HepG2 (cell line): ENCODE measurements at regions not wholly inside any gene's neighbourhood (a gene's known extent, or its start where the extent isn't known, plus 50 kb on each side); places are given as distances from the start of the nearest gene placed in this dataset.

Experiments used
- ADNP ChIP-seq: sonication (generic); formaldehyde crosslinking; IDR thresholded peaks from 2 replicates; pipeline ENCODE4 v1.4.0; 2020; ENCODE audit warnings: missing genetic modification reagents
- FOXM1 ChIP-seq: sonication (generic); formaldehyde crosslinking; IDR thresholded peaks from 2 replicates; pipeline ENCODE4 v1.5.0; 2020; ENCODE audit warnings: missing genetic modification reagents
- MXD3 ChIP-seq: IDR thresholded peaks from 2 replicates; pipeline ENCODE4 v1.6.1; 2016; ENCODE audit warnings: mild to moderate bottlenecking, missing biosample characterization, missing genetic modification reagents
- NR0B2 ChIP-seq: sonication (generic); formaldehyde crosslinking; IDR thresholded peaks from 2 replicates; pipeline ENCODE4 v1.4.0; 2020; ENCODE audit warnings: mild to moderate bottlenecking, missing genetic modification reagents
- ZNF121 ChIP-seq: sonication (generic); formaldehyde crosslinking; IDR thresholded peaks from 2 replicates; pipeline ENCODE4 v1.5.0; 2020; ENCODE audit warnings: mild to moderate bottlenecking, missing genetic modification reagents
- ZNF576 ChIP-seq: sonication (generic); formaldehyde crosslinking; IDR thresholded peaks from 2 replicates; pipeline ENCODE4 v1.4.0; 2020; ENCODE audit warnings: mild to moderate bottlenecking, missing genetic modification reagents
- ZNF790 ChIP-seq: sonication (generic); formaldehyde crosslinking; IDR thresholded peaks from 2 replicates; pipeline ENCODE4 v1.8.0; 2022; ENCODE audit warnings: missing genetic modification reagents, mild to moderate bottlenecking, borderline replicate concordance
- ZSCAN5A ChIP-seq: sonication (generic); formaldehyde crosslinking; IDR thresholded peaks from 2 replicates; pipeline ENCODE4 v1.8.0; 2022; ENCODE audit warnings: mild to moderate bottlenecking, missing genetic modification reagents, borderline replicate concordance
- TF ChIP-seq, protein P1 (sequence below), 2 experiments: sonication (generic) in 1 of 2; formaldehyde crosslinking in 1 of 2; IDR thresholded peaks; 2 replicates each; pipeline versions ENCODE4 v1.4.0 to v1.6.1; 2018 to 2020; ENCODE audit warnings: missing genetic modification reagents in 2 of 2, borderline replicate concordance in 1 of 2, low read depth in 1 of 2, mild to moderate bottlenecking in 1 of 2, missing biosample characterization in 1 of 2
- TF ChIP-seq, protein P2 (sequence below): sonication (generic); formaldehyde crosslinking; IDR thresholded peaks from 2 replicates; pipeline ENCODE4 v1.8.1; 2023; ENCODE audit warnings: mild to moderate bottlenecking, missing genetic modification reagents

- no peak for TF ChIP-seq MXD3 (CRISPR knock-in tag)
- no peak for TF ChIP-seq ZNF790
- TF ChIP-seq NR0B2 (CRISPR knock-in tag) = no peak
- TF ChIP-seq ZNF121 = no peak
- TF ChIP-seq, protein P1, sequence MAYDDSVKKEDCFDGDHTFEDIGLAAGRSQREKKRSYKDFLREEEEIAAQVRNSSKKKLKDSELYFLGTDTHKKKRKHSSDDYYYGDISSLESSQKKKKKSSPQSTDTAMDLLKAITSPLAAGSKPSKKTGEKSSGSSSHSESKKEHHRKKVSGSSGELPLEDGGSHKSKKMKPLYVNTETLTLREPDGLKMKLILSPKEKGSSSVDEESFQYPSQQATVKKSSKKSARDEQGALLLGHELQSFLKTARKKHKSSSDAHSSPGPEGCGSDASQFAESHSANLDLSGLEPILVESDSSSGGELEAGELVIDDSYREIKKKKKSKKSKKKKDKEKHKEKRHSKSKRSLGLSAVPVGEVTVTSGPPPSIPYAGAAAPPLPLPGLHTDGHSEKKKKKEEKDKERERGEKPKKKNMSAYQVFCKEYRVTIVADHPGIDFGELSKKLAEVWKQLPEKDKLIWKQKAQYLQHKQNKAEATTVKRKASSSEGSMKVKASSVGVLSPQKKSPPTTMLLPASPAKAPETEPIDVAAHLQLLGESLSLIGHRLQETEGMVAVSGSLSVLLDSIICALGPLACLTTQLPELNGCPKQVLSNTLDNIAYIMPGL (CRISPR knock-in tag; IDR thresholded peaks at IDR 0.05; ENCODE audit: borderline replicate concordance in 1 of 2, low read depth in 1 of 2) = no peak
- TF ChIP-seq, protein P2, sequence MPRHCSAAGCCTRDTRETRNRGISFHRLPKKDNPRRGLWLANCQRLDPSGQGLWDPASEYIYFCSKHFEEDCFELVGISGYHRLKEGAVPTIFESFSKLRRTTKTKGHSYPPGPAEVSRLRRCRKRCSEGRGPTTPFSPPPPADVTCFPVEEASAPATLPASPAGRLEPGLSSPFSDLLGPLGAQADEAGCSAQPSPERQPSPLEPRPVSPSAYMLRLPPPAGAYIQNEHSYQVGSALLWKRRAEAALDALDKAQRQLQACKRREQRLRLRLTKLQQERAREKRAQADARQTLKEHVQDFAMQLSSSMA (CRISPR knock-in tag) = no peak
- TF ChIP-seq ADNP (CRISPR knock-in tag) = no peak
- TF ChIP-seq FOXM1 (CRISPR knock-in tag) = no peak
- TF ChIP-seq ZNF576 (CRISPR knock-in tag) = no peak
- no peak for TF ChIP-seq ZSCAN5A (CRISPR knock-in tag)
Observed at GRCh38 chr16:64172226-64172625, 949.6 kb downstream of the CDH11 start (continued).
